ENCODE measurements at regions not wholly inside any gene's neighbourhood (a gene's known extent, or its start where the extent isn't known, plus 50 kb on each side); places are given as distances from the start of the nearest gene placed in this dataset.

- DNase-seq (ENCODE audit: low read depth, low spot score): no peak
Measured at GRCh38 chr20:12022126-12022525, 104.4 kb downstream of the BTBD3 start.

GRCh38 chr20:12023194-12023795, 105.6 kb downstream of the BTBD3 start:
- DNase-seq (ENCODE audit: low read depth, low spot score): no peak

GRCh38 chr20:12028771-12029170, 111.1 kb downstream of the BTBD3 start:
- no peak for DNase-seq (ENCODE audit: low read depth, low spot score)

- no peak for DNase-seq (ENCODE audit: low read depth, low spot score)
Measured at GRCh38 chr20:12030470-12030869, 112.8 kb downstream of the BTBD3 start.

GRCh38 chr20:12036142-12036541, 118.4 kb downstream of the BTBD3 start:
- no peak for DNase-seq (ENCODE audit: low read depth, low spot score)

- DNase-seq (ENCODE audit: low read depth, low spot score): no peak
Measured at GRCh38 chr20:12037521-12037920, 119.8 kb downstream of the BTBD3 start.

GRCh38 chr20:12040261-12040660, 122.6 kb downstream of the BTBD3 start:
- no peak for DNase-seq (ENCODE audit: low read depth, low spot score)

GRCh38 chr20:12044969-12045368, 127.3 kb downstream of the BTBD3 start:
- DNase-seq (ENCODE audit: low read depth, low spot score): no peak

- no peak for DNase-seq (ENCODE audit: low read depth, low spot score)
Measured at GRCh38 chr20:12047838-12048432, 130.2 kb downstream of the BTBD3 start.

GRCh38 chr20:12049125-12049524, 131.4 kb downstream of the BTBD3 start:
- no peak for DNase-seq (ENCODE audit: low read depth, low spot score)

GRCh38 chr20:12051206-12052163, 133.8 kb downstream of the BTBD3 start:
- no peak for DNase-seq (ENCODE audit: low read depth, low spot score)

GRCh38 chr20:12053353-12053752, 135.7 kb downstream of the BTBD3 start:
- peak; percentile 67 for DNase-seq (ENCODE audit: low read depth, low spot score)

- DNase-seq (ENCODE audit: low read depth, low spot score): no peak
Measured at GRCh38 chr20:12054556-12054955, 136.9 kb downstream of the BTBD3 start.

- no peak for DNase-seq (ENCODE audit: low read depth, low spot score)
Measured at GRCh38 chr20:12055161-12055560, 137.5 kb downstream of the BTBD3 start.

GRCh38 chr20:12056839-12057238, 139.1 kb downstream of the BTBD3 start:
- DNase-seq (ENCODE audit: low read depth, low spot score): no peak

- DNase-seq (ENCODE audit: low read depth, low spot score): no peak
Measured at GRCh38 chr20:12057778-12058177, 140.1 kb downstream of the BTBD3 start.

- DNase-seq (ENCODE audit: low read depth, low spot score): no peak
Measured at GRCh38 chr20:12058216-12058615, 140.5 kb downstream of the BTBD3 start.

GRCh38 chr20:12061466-12061865, 143.8 kb downstream of the BTBD3 start:
- DNase-seq (ENCODE audit: low read depth, low spot score): no peak

- no peak for DNase-seq (ENCODE audit: low read depth, low spot score)
Measured at GRCh38 chr20:12063106-12063684, 145.5 kb downstream of the BTBD3 start.

- DNase-seq (ENCODE audit: low read depth, low spot score): no peak
Measured at GRCh38 chr20:12064540-12064939, 146.8 kb downstream of the BTBD3 start.

GRCh38 chr20:12067686-12068085, 150.0 kb downstream of the BTBD3 start:
- DNase-seq (ENCODE audit: low read depth, low spot score): no peak

GRCh38 chr20:12068121-12068520, 150.4 kb downstream of the BTBD3 start:
- no peak for DNase-seq (ENCODE audit: low read depth, low spot score)
